OCI-LY3 (cell line): ENCODE measurements at regions not wholly inside any gene's neighbourhood (a gene's known extent, or its start where the extent isn't known, plus 50 kb on each side); places are given as distances from the start of the nearest gene placed in this dataset.

Source experiments
- EZH2phosphoT487 ChIP-seq: fragments of 200-600 bp; shearing (Covaris generic); IDR thresholded peaks from 2 replicates; pipeline ENCODE4 v1.6.1; 2018; ENCODE audit warnings: antibody characterized with exemption, mixed run types, low read depth
- TF ChIP-seq, protein P1 (sequence below): fragments of 200-600, 300-600 bp; sonication (generic); IDR thresholded peaks from 2 replicates; pipeline ENCODE4 v1.5.1; 2014; ENCODE audit warnings: antibody characterized with exemption, low read length, low read depth

- TF ChIP-seq, protein P1, sequence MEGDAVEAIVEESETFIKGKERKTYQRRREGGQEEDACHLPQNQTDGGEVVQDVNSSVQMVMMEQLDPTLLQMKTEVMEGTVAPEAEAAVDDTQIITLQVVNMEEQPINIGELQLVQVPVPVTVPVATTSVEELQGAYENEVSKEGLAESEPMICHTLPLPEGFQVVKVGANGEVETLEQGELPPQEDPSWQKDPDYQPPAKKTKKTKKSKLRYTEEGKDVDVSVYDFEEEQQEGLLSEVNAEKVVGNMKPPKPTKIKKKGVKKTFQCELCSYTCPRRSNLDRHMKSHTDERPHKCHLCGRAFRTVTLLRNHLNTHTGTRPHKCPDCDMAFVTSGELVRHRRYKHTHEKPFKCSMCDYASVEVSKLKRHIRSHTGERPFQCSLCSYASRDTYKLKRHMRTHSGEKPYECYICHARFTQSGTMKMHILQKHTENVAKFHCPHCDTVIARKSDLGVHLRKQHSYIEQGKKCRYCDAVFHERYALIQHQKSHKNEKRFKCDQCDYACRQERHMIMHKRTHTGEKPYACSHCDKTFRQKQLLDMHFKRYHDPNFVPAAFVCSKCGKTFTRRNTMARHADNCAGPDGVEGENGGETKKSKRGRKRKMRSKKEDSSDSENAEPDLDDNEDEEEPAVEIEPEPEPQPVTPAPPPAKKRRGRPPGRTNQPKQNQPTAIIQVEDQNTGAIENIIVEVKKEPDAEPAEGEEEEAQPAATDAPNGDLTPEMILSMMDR: peak; percentile 77
- TF ChIP-seq EZH2phosphoT487: no peak
Observed at GRCh38 chr17:79188048-79188447, 113.4 kb downstream of the ENGASE start.
